ENCODE measurements at regions not wholly inside any gene's neighbourhood (a gene's known extent, or its start where the extent isn't known, plus 50 kb on each side); places are given as distances from the start of the nearest gene placed in this dataset.

- ChIA-PET CTCF (no interaction called here), RAD21 (ENCODE audit: low non-redundant PET in 1 of 2, low total read pairs in 2 of 2, uncharacterized antibody in 2 of 2, unreplicated experiment in 2 of 2) (no interaction called here), POLR2A (no interaction called here)
- no peaks in the 10 kb centered on the region for H3K27me3 ChIP-seq (ENCODE audit: insufficient read depth, low read length)
- no peaks in the 10 kb centered on the region for H3K9me2 ChIP-seq (ENCODE audit: insufficient read depth)
- BruUV-seq (replicated peaks): no TSS peak
- H3K27ac ChIP-seq (ENCODE audit: low read depth, low read length): no peak overlapping the region
- ATAC-seq: no peak
- DNase-seq (ENCODE audit: low read depth, low spot score): no peak
- no peaks in the 10 kb centered on the region for H4K20me1 ChIP-seq (ENCODE audit: insufficient read depth)
- H3K79me2 ChIP-seq (ENCODE audit: insufficient read depth, low read length): no peaks in the 10 kb centered on the region
- H3K4me1 ChIP-seq (ENCODE audit: control insufficient read depth in 1 of 2, insufficient read depth in 2 of 2, low read length in 2 of 2): no peaks in the 10 kb centered on the region
- no peak overlapping the region for H2AFZ ChIP-seq (ENCODE audit: low read depth, low read length, poor library complexity, severe bottlenecking)
- no peak overlapping the region for H3K4me2 ChIP-seq (ENCODE audit: low read length)
- no peaks in the 10 kb centered on the region for H3K9me3 ChIP-seq (ENCODE audit: control insufficient read depth in 1 of 2, insufficient read depth in 1 of 2, low read depth in 1 of 2, low read length in 2 of 2)
- H3K9ac ChIP-seq (ENCODE audit: low read length): no peak overlapping the region
- intact Hi-C loops (cut with micrococcal nuclease): no loop called here
- no peak for TF ChIP-seq YY1 (IDR thresholded peaks at IDR 0.05; ENCODE audit: extremely low read depth, insufficient replicate concordance, low read depth, low read length)
- no peak for TF ChIP-seq POLR2AphosphoS5 (IDR thresholded peaks at IDR 0.05; ENCODE audit: low read depth, low read length)
- TF ChIP-seq RAD21 (IDR thresholded peaks at IDR 0.05; ENCODE audit: low read depth): no peak
- TF ChIP-seq EGR1 (IDR thresholded peaks at IDR 0.05; ENCODE audit: low read depth): no peak
- no peak for TF ChIP-seq JUND (IDR thresholded peaks at IDR 0.05)
- no peak for TF ChIP-seq ELF1 (IDR thresholded peaks at IDR 0.05; ENCODE audit: borderline replicate concordance, low read depth)
- TF ChIP-seq SIN3A (IDR thresholded peaks at IDR 0.05; ENCODE audit: low read depth): no peak
- no peak for TF ChIP-seq SRF (IDR thresholded peaks at IDR 0.05; ENCODE audit: low read depth)
- TF ChIP-seq, protein P1, sequence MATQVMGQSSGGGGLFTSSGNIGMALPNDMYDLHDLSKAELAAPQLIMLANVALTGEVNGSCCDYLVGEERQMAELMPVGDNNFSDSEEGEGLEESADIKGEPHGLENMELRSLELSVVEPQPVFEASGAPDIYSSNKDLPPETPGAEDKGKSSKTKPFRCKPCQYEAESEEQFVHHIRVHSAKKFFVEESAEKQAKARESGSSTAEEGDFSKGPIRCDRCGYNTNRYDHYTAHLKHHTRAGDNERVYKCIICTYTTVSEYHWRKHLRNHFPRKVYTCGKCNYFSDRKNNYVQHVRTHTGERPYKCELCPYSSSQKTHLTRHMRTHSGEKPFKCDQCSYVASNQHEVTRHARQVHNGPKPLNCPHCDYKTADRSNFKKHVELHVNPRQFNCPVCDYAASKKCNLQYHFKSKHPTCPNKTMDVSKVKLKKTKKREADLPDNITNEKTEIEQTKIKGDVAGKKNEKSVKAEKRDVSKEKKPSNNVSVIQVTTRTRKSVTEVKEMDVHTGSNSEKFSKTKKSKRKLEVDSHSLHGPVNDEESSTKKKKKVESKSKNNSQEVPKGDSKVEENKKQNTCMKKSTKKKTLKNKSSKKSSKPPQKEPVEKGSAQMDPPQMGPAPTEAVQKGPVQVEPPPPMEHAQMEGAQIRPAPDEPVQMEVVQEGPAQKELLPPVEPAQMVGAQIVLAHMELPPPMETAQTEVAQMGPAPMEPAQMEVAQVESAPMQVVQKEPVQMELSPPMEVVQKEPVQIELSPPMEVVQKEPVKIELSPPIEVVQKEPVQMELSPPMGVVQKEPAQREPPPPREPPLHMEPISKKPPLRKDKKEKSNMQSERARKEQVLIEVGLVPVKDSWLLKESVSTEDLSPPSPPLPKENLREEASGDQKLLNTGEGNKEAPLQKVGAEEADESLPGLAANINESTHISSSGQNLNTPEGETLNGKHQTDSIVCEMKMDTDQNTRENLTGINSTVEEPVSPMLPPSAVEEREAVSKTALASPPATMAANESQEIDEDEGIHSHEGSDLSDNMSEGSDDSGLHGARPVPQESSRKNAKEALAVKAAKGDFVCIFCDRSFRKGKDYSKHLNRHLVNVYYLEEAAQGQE (IDR thresholded peaks at IDR 0.05; ENCODE audit: low read depth): no peak
- TF ChIP-seq ZNF274 (IDR thresholded peaks at IDR 0.05; ENCODE audit: low read depth, low read length): no peak
- no peaks in the 10 kb centered on the region for H3K36me3 ChIP-seq (ENCODE audit: control insufficient read depth in 1 of 2, insufficient read depth in 2 of 2, low read length in 2 of 2)
- no peak overlapping the region for H3K4me3 ChIP-seq (replicated peaks in 1 of 2; ENCODE audit: low read depth in 1 of 2, low read length in 2 of 2)
Measured at GRCh38 chr14:104474495-104475213, 104.9 kb upstream of the C14orf180 start.
